ENCODE measurements at regions not wholly inside any gene's neighbourhood (a gene's known extent, or its start where the extent isn't known, plus 50 kb on each side); places are given as distances from the start of the nearest gene placed in this dataset.
"Not testable (repeated sequence)": the region's sequence is repeated elsewhere in the genome, so short reads cannot be mapped to it uniquely, and the experiment has no call there.

DNA sequence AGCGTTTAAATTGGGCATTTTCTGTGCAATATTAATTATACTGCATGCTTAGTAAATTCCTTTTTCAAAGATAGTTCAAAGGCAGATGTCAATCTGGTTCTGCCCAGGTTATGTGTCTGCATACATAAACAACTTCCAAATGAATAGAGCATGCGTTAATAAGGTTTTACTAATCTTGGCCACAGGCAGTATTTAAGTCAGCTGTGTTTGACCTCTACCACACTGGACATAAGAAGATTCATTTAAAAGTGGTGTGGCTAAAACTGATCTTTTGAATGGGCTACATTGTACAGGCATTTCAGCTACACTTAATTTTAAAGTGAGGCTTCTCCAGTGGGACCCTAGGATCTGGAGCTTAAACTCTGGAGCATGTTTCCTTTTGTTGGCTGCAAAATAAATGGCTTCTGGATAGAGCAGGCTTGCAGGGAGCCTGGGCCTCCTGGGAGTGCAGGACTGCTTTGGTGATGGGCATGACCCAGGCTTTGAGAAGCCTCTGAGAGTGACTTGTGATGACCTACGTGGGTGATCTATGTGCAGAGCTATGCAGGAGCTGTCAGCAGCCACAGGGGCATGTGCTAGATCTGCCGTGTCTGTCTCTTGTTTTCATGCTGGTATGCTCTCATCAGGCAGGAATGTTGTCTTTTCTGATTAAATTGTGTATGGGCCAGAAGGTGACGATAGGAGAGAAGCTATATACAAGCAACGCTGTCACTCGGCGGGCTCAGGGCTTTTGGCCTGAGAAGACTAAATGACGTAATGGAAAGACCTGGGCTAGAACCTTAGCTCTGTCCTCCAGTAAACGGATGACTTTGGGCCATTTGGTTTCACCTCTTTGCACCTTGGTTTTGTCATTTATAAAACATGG, 331.2 kb downstream of the QKI start:
- Mint-ChIP-seq H3K9me3 (no peaks in the 10 kb centered on the region), H3K27me3 (peaks cover 15% of the 10 kb centered on the region)
- ATAC-seq (replicated peaks), result no peak

DNA sequence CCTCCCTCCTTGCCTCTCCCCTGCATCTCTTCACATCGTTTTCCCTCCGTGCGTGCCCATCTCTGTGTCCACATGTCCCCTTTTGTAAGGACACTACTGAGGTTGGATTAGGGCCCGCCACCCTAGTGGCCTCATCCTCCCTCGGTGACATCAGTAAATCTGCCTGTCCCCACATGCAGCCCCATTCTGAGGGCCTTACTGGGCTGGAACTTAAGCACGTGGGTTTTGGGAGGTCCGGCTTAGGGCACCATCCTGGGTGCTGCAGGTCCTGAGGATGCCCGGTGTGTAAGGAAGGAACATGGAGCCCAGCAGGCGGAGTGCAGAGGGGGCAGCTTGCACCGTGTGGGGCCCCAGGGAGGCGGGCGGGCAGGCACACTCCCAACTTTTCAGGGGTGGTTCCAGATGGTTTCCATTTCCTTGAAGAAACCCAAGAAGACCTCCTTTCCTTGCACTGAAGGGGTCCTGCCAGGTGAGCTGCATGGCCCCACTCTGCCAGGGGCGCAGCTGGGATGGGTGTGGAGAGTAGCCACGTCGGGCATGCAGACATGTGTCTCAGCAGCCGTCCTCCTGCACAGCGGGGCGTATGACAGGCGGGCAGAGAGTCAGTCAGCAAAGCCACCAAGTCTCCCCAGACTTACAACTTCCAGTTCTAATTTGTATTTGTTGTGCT, 329.9 kb downstream of the QKI start:
- no peaks in the 10 kb centered on the region for H3K9me3 Mint-ChIP-seq
- no peak overlapping the region for H3K27ac Mint-ChIP-seq
- ATAC-seq (replicated peaks), result no peak
- H3K4me3 Mint-ChIP-seq, result no peak overlapping the region
- peaks cover 15% of the 10 kb centered on the region for H3K27me3 Mint-ChIP-seq
- no peaks in the 10 kb centered on the region for H3K4me1 Mint-ChIP-seq
- no peaks in the 10 kb centered on the region for H3K36me3 Mint-ChIP-seq (ENCODE audit: low read depth)

More for the DNA sequence above, 331.2 kb downstream of the QKI start:
- H3K4me3 Mint-ChIP-seq, result no peak overlapping the region
- no peaks in the 10 kb centered on the region for H3K36me3 Mint-ChIP-seq (ENCODE audit: low read depth)
- no peak overlapping the region for H3K27ac Mint-ChIP-seq
- H3K4me1 Mint-ChIP-seq, result no peaks in the 10 kb centered on the region

DNA sequence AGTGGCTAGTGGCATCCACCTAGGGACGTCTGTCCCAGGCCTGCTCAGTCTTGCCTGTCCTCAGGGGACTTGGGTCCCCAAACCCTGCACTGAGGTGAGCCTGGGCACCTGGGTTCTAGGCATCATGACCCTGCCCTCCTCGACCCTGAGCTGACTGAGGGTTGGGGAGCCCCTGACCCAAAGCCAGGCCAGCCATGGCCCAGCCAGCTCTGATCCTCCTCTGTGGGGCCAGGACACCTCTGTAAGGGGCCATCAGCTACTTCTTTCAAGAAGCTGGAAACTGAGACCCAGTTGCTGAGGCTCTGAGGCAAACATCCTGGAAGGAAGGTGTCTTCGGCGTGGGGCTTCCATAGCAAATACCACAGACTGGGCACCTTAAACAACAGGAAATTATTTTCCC, 329.3 kb downstream of the QKI start:
- Mint-ChIP-seq H3K27me3 (peaks cover 11% of the 10 kb centered on the region), H3K4me1 (no peaks in the 10 kb centered on the region), H3K4me3 (no peak overlapping the region), H3K27ac (no peak overlapping the region), H3K36me3 (ENCODE audit: low read depth) (no peaks in the 10 kb centered on the region), H3K9me3 (no peaks in the 10 kb centered on the region)
- ATAC-seq (replicated peaks), result no peak

DNA sequence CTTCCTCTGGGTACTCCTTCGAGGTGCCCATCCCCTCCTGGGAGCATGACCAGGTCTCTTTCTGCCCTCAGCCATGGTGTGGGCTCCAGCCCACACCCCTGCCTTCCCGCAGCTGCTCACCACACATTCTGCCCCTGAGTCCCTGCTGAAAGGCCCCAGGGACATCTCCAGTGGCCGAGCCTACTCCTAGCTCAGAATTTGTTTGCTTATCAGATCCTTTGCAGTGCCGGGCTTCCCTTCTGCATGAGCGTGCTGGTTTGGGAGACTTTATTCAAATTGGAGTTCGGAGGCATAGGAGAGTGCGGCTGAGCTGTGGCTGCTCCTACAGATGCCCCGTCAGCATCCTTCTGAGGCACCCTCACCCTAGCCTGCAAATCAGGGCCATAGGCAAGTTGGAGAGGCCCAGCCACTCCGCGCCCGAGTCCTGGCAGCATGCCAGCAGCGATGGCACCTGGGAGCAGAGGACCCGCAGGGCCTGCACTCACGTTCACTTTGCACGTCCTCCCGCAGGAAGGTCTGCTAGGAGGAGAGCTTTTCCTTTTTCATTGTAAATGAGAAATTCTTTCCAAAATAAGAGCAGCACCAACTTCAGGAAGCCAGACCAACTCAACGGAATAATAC, 327.3 kb downstream of the QKI start:
- Mint-ChIP-seq H3K9me3 (no peaks in the 10 kb centered on the region), H3K27me3 (peaks cover 4% of the 10 kb centered on the region), H3K36me3 (ENCODE audit: low read depth) (no peaks in the 10 kb centered on the region), H3K27ac (no peak overlapping the region), H3K4me3 (no peak overlapping the region), H3K4me1 (no peaks in the 10 kb centered on the region)
- no peak for ATAC-seq (replicated peaks)

DNA sequence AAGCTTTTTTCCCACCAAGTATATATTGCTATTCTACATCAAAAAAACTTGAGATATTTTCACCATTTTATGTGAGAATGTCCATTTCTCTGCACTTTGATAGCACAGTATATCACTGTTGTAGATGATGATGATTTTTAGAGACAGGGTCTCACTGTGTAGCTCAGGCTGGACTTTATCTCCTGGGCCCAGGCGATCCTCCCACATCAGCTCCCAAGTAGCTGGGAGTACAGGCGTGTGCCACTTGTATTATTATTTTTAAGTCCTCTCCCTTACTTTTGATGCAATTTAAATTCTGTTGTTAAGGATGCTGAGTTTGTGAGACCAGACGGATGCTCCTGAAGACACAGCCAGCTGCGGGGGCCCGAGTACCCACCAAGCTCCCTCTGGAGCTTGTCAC, 326.8 kb downstream of the QKI start:
- no peak overlapping the region for H3K27ac Mint-ChIP-seq

DNA sequence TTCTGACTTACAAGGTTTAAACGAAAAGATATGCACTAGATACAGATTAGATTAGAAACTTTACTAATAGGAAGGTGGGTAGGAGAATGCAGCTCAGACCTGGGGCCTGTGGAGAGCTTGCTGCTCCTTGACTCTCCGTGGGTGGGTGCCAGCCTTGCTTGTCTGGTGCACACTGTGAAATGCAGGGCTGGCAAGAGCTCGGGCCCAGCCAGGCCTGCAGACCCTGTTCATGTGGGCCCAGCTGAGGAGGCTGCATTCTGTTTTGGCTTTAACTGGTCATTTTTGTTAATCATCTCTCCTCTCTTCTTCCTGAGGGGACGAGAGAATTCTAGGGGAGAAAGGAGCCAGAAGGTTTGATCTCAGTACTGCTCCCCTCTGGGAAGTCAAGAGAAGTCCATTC, 325.4 kb downstream of the QKI start:
- no peaks in the 10 kb centered on the region for H3K4me1 Mint-ChIP-seq
- H3K9me3 Mint-ChIP-seq, result no peaks in the 10 kb centered on the region
- no peaks in the 10 kb centered on the region for H3K27me3 Mint-ChIP-seq
- H3K36me3 Mint-ChIP-seq (ENCODE audit: low read depth), result no peaks in the 10 kb centered on the region
- no peak overlapping the region for H3K27ac Mint-ChIP-seq
- H3K4me3 Mint-ChIP-seq, result no peak overlapping the region
- ATAC-seq (replicated peaks), result no peak

More for the DNA sequence above, 326.8 kb downstream of the QKI start:
- no peaks in the 10 kb centered on the region for H3K36me3 Mint-ChIP-seq (ENCODE audit: low read depth)
- no peak overlapping the region for H3K4me3 Mint-ChIP-seq
- no peaks in the 10 kb centered on the region for H3K9me3 Mint-ChIP-seq
- peaks cover 4% of the 10 kb centered on the region for H3K27me3 Mint-ChIP-seq
- ATAC-seq (replicated peaks), result no peak
- no peaks in the 10 kb centered on the region for H3K4me1 Mint-ChIP-seq

DNA sequence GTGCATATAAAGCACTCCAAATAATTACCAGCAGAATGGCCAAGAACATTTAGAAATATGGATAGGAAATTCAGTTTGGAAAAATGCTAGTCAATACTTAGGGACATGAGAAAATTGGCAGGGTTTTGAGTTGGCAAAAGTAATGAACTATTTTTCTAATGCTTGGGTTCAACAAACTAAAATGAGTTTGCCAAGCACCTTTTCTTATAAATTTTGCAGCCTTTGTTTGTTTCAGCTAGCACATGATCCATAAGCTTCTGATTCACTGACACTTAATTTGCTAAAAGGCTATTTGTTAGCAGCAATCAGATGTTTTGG, 324.8 kb downstream of the QKI start:
- ATAC-seq (replicated peaks), result no peak
- H3K27me3 Mint-ChIP-seq, result no peaks in the 10 kb centered on the region
- H3K9me3 Mint-ChIP-seq, result no peaks in the 10 kb centered on the region
- H3K4me3 Mint-ChIP-seq, result no peak overlapping the region
- no peak overlapping the region for H3K27ac Mint-ChIP-seq
- no peaks in the 10 kb centered on the region for H3K4me1 Mint-ChIP-seq
- H3K36me3 Mint-ChIP-seq (ENCODE audit: low read depth), result no peaks in the 10 kb centered on the region

DNA sequence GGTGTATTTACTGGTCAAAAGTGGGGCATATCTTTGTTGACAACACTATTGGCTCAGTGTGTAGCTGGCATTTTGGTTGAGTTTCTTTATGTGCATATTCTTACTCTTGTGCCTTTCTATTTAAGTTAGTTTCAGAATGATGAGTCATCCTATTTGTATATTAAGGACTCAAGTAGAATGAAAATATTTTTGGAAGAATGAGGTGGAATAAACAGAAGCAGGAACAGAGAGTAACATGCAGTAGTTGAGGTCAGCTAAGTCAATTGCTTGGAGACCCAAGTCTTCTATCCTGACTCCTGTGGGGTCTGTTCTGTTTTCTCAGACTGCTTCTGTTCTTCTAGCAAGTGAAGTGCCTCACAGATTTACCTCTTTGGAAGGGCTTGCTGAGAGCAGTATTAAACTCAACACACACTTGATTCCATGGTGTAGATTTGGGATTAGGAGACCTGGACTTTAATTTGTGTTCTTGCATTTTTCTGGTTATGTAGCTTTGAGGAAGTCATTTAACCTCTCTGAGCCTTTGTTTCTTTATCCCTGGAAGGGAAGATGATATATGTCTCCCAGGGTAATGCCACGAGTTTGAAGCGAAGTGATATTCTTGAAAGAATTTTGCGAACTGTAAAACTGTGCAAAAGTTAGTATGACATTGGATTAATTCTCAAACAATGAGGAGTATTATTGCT, 324.3 kb downstream of the QKI start:
- Mint-ChIP-seq H3K36me3 (ENCODE audit: low read depth) (no peaks in the 10 kb centered on the region), H3K9me3 (no peaks in the 10 kb centered on the region), H3K27ac (no peak overlapping the region), H3K27me3 (no peaks in the 10 kb centered on the region), H3K4me3 (no peak overlapping the region), H3K4me1 (no peaks in the 10 kb centered on the region)
- ATAC-seq (replicated peaks), result no peak

DNA sequence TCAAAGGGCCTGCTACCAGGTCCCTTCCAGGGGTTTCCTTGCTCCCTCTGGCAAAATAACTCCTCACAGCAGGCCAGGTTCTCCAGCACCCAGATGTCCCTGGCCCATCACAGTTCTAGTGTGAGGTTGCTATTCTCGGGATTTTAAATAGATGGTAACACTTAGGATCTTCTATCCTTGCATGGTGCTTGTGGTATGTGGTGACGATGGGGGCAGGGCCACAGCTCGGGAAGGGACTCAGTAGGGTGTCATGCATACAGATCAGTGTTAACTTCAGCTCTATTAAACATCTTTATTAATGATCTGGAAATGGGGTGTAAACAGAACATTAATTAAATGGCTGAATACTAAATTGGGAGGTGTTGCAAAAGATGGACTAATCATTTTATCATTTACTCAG, 323.8 kb downstream of the QKI start:
- no peaks in the 10 kb centered on the region for H3K36me3 Mint-ChIP-seq (ENCODE audit: low read depth)
- no peak overlapping the region for H3K27ac Mint-ChIP-seq
- no peak overlapping the region for H3K4me3 Mint-ChIP-seq
- H3K4me1 Mint-ChIP-seq, result no peaks in the 10 kb centered on the region
- no peaks in the 10 kb centered on the region for H3K27me3 Mint-ChIP-seq
- ATAC-seq (replicated peaks), result no peak
- H3K9me3 Mint-ChIP-seq, result no peaks in the 10 kb centered on the region

DNA sequence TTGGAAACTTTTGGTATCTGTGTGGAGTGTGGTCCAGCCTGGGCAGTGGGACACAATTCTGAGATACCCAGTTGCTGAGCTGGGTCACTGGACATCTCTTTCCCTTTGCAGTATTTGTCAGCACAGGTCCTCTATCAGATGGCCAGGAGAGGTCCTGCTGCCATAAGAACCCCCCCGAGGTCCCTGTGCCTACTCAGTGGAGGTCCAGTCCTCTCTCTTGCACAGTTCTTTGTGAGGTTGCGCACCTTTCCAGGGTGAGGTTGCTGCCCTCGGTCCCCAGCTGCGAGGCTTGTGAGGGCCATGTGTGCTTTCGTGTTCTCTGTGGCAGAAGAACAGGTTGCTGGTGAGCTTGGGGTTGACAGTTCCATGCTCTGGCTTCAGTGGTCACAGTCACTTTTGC, 320.6 kb downstream of the QKI start:
- ATAC-seq (replicated peaks), result no peak
- Mint-ChIP-seq H3K27me3 (no peaks in the 10 kb centered on the region), H3K36me3 (ENCODE audit: low read depth) (no peaks in the 10 kb centered on the region), H3K27ac (no peak overlapping the region), H3K4me3 (no peak overlapping the region), H3K9me3 (no peaks in the 10 kb centered on the region), H3K4me1 (no peaks in the 10 kb centered on the region)

DNA sequence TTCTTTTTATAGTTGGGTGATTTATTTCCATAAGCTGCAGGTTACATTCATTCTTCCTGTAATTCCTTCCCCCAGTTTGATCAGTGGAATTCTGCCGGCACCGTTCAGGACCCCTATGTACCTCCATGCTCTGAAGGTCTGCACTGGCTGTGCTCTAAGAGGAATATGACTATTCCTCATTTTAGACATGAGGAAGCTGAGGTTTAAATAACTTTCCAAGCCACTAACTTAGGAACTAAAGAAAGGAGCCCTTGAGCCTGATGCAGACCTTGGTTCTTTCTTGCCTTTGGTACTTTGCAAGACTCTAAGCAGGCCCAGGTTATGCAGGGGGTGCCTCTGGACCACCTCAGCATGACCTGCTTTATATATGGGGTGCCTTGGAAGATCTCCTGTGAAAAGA, 318.5 kb downstream of the QKI start:
- Mint-ChIP-seq H3K27ac (no peak overlapping the region), H3K27me3 (no peaks in the 10 kb centered on the region), H3K4me1 (no peaks in the 10 kb centered on the region), H3K36me3 (ENCODE audit: low read depth) (no peaks in the 10 kb centered on the region), H3K9me3 (no peaks in the 10 kb centered on the region), H3K4me3 (no peak overlapping the region)
- ATAC-seq (replicated peaks), result no peak

DNA sequence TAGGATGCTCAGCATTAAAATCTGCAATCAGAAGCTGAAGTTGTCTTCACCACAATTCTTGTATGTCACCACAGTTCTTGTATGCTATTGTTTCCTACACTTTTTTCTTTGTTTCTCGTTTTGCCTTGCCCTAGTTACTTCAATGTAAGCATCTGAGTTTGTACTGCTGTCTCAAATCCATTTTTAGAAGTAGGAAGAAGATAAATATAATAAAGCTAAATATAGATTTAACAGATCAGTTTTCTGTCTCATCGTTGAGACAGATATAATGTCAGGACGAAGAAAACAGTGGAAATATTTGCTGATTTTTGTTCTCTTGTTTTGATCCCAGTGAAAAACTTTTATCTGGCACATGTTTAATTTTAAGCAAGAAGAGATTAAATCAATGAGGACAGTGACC, 318.0 kb downstream of the QKI start:
- H3K36me3 Mint-ChIP-seq (ENCODE audit: low read depth), result no peaks in the 10 kb centered on the region
- no peak overlapping the region for H3K4me3 Mint-ChIP-seq
- H3K27me3 Mint-ChIP-seq, result no peaks in the 10 kb centered on the region
- no peaks in the 10 kb centered on the region for H3K9me3 Mint-ChIP-seq
- H3K4me1 Mint-ChIP-seq, result no peaks in the 10 kb centered on the region
- no peak for ATAC-seq (replicated peaks)
- H3K27ac Mint-ChIP-seq, result no peak overlapping the region

DNA sequence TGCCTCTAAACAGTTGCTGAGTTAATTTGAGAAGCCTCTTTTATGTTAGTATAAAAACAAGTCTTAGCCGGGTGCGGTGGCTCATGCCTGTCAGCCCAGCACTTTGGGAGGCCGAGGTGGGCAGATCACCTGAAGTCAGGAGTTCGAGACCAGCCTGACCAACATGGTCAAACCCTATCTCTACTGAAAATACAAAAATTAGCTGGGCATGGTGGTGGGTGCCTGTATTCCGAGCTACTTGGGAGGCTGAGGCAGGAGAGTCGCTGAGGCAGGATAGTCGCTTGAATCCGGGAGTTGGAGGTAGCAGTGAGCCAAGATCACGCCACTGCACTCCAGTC, 317.5 kb downstream of the QKI start:
- H3K36me3 Mint-ChIP-seq (ENCODE audit: low read depth); ATAC-seq (replicated peaks); H3K27ac Mint-ChIP-seq; H3K9me3 Mint-ChIP-seq; H3K4me1 Mint-ChIP-seq; H3K27me3 Mint-ChIP-seq; H3K4me3 Mint-ChIP-seq: not testable (repeated sequence)

DNA sequence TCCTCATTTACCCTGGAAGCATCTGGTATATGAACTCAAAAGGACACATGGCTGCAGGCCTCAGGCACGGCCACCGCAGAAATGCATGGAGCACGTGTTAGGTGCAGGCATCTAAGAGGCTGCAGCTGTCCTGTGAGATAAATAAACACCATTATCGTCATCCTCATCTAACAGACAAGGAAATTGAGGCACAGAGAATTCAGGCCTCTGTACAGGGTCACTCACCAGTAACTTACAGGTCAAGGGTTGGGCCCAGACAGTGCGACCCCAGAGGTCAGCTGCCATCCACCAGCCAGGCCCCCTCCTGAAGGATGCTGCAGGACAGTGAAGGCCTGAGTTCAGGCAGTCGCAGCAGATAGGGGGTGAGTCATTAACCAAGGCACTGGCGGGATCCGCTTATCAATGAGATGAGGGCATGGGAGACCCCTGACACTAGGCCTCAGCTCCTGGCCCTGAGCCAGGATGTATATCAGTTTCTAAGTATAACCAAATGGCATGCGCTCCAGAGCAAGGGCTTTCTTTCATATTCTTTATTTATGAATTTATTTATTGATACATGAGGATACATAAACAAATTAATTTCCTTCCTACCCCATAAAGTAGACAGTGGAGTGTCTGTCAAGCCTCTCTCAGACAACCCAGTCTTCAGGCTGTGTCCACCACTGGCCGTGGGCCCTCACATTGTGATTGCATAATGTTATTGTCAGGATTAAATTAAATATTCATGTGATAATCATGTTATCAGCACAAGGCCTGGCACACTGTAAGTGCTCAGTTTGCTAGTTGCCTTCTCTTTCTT, 316.9 kb downstream of the QKI start:
- ATAC-seq (replicated peaks), result no peak
- Mint-ChIP-seq H3K4me3 (no peak overlapping the region), H3K4me1 (no peaks in the 10 kb centered on the region), H3K36me3 (ENCODE audit: low read depth) (no peaks in the 10 kb centered on the region), H3K27me3 (no peaks in the 10 kb centered on the region), H3K27ac (no peak overlapping the region), H3K9me3 (no peaks in the 10 kb centered on the region)
